ENCODE measurements at regions not wholly inside any gene's neighbourhood (a gene's known extent, or its start where the extent isn't known, plus 50 kb on each side); places are given as distances from the start of the nearest gene placed in this dataset.

GRCh38 chr16:87092958-87093357 lies 224.2 kb downstream of the C16orf95 start:
- no peak for TF ChIP-seq CTCF (IDR thresholded peaks at IDR 0.05; ENCODE audit: insufficient read depth, low read depth, low read length)
- no peak for TF ChIP-seq EZH2 (IDR thresholded peaks at IDR 0.05; ENCODE audit: insufficient read depth, low read length)

Data from astrocyte (in vitro differentiated cells and primary cell).